ENCODE measurements at regions not wholly inside any gene's neighbourhood (a gene's known extent, or its start where the extent isn't known, plus 50 kb on each side); places are given as distances from the start of the nearest gene placed in this dataset.
"Not testable (repeated sequence)": the region's sequence is repeated elsewhere in the genome, so short reads cannot be mapped to it uniquely, and the experiment has no call there.

- ATAC-seq (no peak), DNase-seq (no peak)
- intact Hi-C loops (cut with DNase I, micrococcal nuclease) = no loop called here
These were observed 1545.4 kb upstream of the PCDH10 start for GRCh38 chr4:131603705-131604104.

- DNase-seq = no peak
- no peak for ATAC-seq
- intact Hi-C loops (cut with DNase I, micrococcal nuclease) = no loop called here
These were observed 1540.1 kb upstream of the PCDH10 start for GRCh38 chr4:131609039-131609438.

- intact Hi-C loops (cut with DNase I, micrococcal nuclease); ATAC-seq; DNase-seq: not testable (repeated sequence)
These were observed 1538.6 kb upstream of the PCDH10 start for GRCh38 chr4:131610517-131610916.

- DNase-seq = no peak
- intact Hi-C loops (cut with DNase I, micrococcal nuclease) = no loop called here
- no peak for ATAC-seq
These were observed 1535.8 kb upstream of the PCDH10 start for GRCh38 chr4:131613086-131613823.

GRCh38 chr4:131613824-131614216 lies 1535.3 kb upstream of the PCDH10 start:
- DNase-seq = no peak
- no peak for ATAC-seq

GRCh38 chr4:131632877-131633276 lies 1516.2 kb upstream of the PCDH10 start:
- intact Hi-C loops (cut with DNase I, micrococcal nuclease) = no loop called here

More at GRCh38 chr4:131613824-131614216, 1535.3 kb upstream of the PCDH10 start:
- intact Hi-C loops (cut with DNase I, micrococcal nuclease) = no loop called here

GRCh38 chr4:131635191-131635590 lies 1513.9 kb upstream of the PCDH10 start:
- DNase-seq (no peak), ATAC-seq (no peak)
- intact Hi-C loops (cut with DNase I, micrococcal nuclease) = no loop called here

More at GRCh38 chr4:131632877-131633276, 1516.2 kb upstream of the PCDH10 start:
- ATAC-seq (no peak), DNase-seq (no peak)

GRCh38 chr4:131638781-131639180 lies 1510.3 kb upstream of the PCDH10 start:
- DNase-seq (no peak), ATAC-seq (no peak)
- intact Hi-C loops (cut with DNase I, micrococcal nuclease) = no loop called here

- no peak for DNase-seq
- no peak for ATAC-seq
- intact Hi-C loops (cut with DNase I, micrococcal nuclease) = no loop called here
These were observed 1504.5 kb upstream of the PCDH10 start for GRCh38 chr4:131644619-131645018.

- intact Hi-C loops (cut with DNase I, micrococcal nuclease) = no loop called here
- DNase-seq = no peak
- ATAC-seq = no peak
These were observed 1499.9 kb upstream of the PCDH10 start for GRCh38 chr4:131649227-131649626.

- no peak for DNase-seq
- ATAC-seq = no peak
- intact Hi-C loops (cut with DNase I, micrococcal nuclease) = no loop called here
These were observed 1498.1 kb upstream of the PCDH10 start for GRCh38 chr4:131650951-131651350.

- DNase-seq; intact Hi-C loops (cut with DNase I, micrococcal nuclease); ATAC-seq: not testable (repeated sequence)
These were observed 1465.8 kb upstream of the PCDH10 start for GRCh38 chr4:131683314-131683713.

- no peak for ATAC-seq
- intact Hi-C loops (cut with DNase I, micrococcal nuclease) = no loop called here
- DNase-seq = no peak
These were observed 1427.2 kb upstream of the PCDH10 start for GRCh38 chr4:131721883-131722282.

- ATAC-seq; intact Hi-C loops (cut with DNase I, micrococcal nuclease); DNase-seq: not testable (repeated sequence)
These were observed 1426.0 kb upstream of the PCDH10 start for GRCh38 chr4:131723069-131723468.

- intact Hi-C loops (cut with DNase I, micrococcal nuclease); ATAC-seq: not testable (repeated sequence)
- DNase-seq = peak; percentile 41 to 53
These were observed 1424.2 kb upstream of the PCDH10 start for GRCh38 chr4:131724847-131725246.

- intact Hi-C loops (cut with DNase I, micrococcal nuclease); DNase-seq; ATAC-seq: not testable (repeated sequence)
These were observed 1423.6 kb upstream of the PCDH10 start for GRCh38 chr4:131725521-131725920.

GRCh38 chr4:131726940-131727339 lies 1422.2 kb upstream of the PCDH10 start:
- ATAC-seq; intact Hi-C loops (cut with DNase I, micrococcal nuclease); DNase-seq: not testable (repeated sequence)

GRCh38 chr4:131727418-131727817 lies 1421.7 kb upstream of the PCDH10 start:
- ATAC-seq; DNase-seq; intact Hi-C loops (cut with DNase I, micrococcal nuclease): not testable (repeated sequence)

GRCh38 chr4:131729205-131729604 lies 1419.9 kb upstream of the PCDH10 start:
- ATAC-seq; DNase-seq; intact Hi-C loops (cut with DNase I, micrococcal nuclease): not testable (repeated sequence)

- DNase-seq; intact Hi-C loops (cut with DNase I, micrococcal nuclease); ATAC-seq: not testable (repeated sequence)
These were observed 1419.2 kb upstream of the PCDH10 start for GRCh38 chr4:131729716-131730398.

Measured in left colon (tissue), 2 donors.